ENCODE measurements at regions not wholly inside any gene's neighbourhood (a gene's known extent, or its start where the extent isn't known, plus 50 kb on each side); places are given as distances from the start of the nearest gene placed in this dataset.
"Not testable (repeated sequence)": the region's sequence is repeated elsewhere in the genome, so short reads cannot be mapped to it uniquely, and the experiment has no call there.

GRCh38 chr4:30461218-30461617 is 259.0 kb upstream of the PCDH7 start:
- no peak for DNase-seq

GRCh38 chr4:30462445-30463090 is 257.6 kb upstream of the PCDH7 start:
- no peak for DNase-seq

- no peak for DNase-seq
These were observed 248.3 kb upstream of the PCDH7 start for GRCh38 chr4:30471861-30472260.

- DNase-seq = no peak
These were observed 246.9 kb upstream of the PCDH7 start for GRCh38 chr4:30473225-30473624.

- DNase-seq = no peak
These were observed 224.9 kb upstream of the PCDH7 start for GRCh38 chr4:30495251-30495650.

GRCh38 chr4:30495651-30496310 is 224.4 kb upstream of the PCDH7 start:
- DNase-seq = no peak

- no peak for DNase-seq
These were observed 208.4 kb upstream of the PCDH7 start for GRCh38 chr4:30511751-30512150.

GRCh38 chr4:30518211-30518610 is 202.0 kb upstream of the PCDH7 start:
- DNase-seq = no peak

- no peak for DNase-seq
These were observed 194.4 kb upstream of the PCDH7 start for GRCh38 chr4:30525662-30526315.

GRCh38 chr4:30535255-30535654 is 184.9 kb upstream of the PCDH7 start:
- no peak for DNase-seq

- DNase-seq = no peak
These were observed 183.9 kb upstream of the PCDH7 start for GRCh38 chr4:30536231-30536630.

GRCh38 chr4:30537456-30537855 is 182.7 kb upstream of the PCDH7 start:
- DNase-seq = no peak

- DNase-seq = no peak
These were observed 181.4 kb upstream of the PCDH7 start for GRCh38 chr4:30538794-30539193.

GRCh38 chr4:30543057-30543456 is 177.1 kb upstream of the PCDH7 start:
- DNase-seq = no peak

- DNase-seq = no peak
These were observed 167.0 kb upstream of the PCDH7 start for GRCh38 chr4:30553151-30553550.

GRCh38 chr4:30553706-30554105 is 166.5 kb upstream of the PCDH7 start:
- DNase-seq = no peak

GRCh38 chr4:30555775-30556174 is 164.4 kb upstream of the PCDH7 start:
- DNase-seq = no peak

GRCh38 chr4:30559481-30559880 is 160.7 kb upstream of the PCDH7 start:
- DNase-seq = no peak

GRCh38 chr4:30586850-30587249 is 133.3 kb upstream of the PCDH7 start:
- no peak for DNase-seq

- not testable (repeated sequence) for DNase-seq
These were observed 130.5 kb upstream of the PCDH7 start for GRCh38 chr4:30589669-30590068.

- DNase-seq = no peak
These were observed 119.7 kb upstream of the PCDH7 start for GRCh38 chr4:30600246-30601017.

- no peak for DNase-seq
These were observed 118.9 kb upstream of the PCDH7 start for GRCh38 chr4:30601070-30601865.
